HEK293T (cell line): ENCODE measurements at regions not wholly inside any gene's neighbourhood (a gene's known extent, or its start where the extent isn't known, plus 50 kb on each side); places are given as distances from the start of the nearest gene placed in this dataset.

Experiments used
- CTBP1 ChIP-seq: fragments of 450-650 bp; IDR thresholded peaks from 2 replicates; pipeline ENCODE4 v1.6.1; 2016; ENCODE audit warnings: borderline replicate concordance
- ELF4 ChIP-seq: fragments of 450-650 bp; IDR thresholded peaks from 2 replicates; pipeline ENCODE4 v1.6.1; 2017; ENCODE audit warnings: antibody characterized with exemption
- FOXA1 ChIP-seq: fragments of 450-650 bp; IDR thresholded peaks from 2 replicates; pipeline ENCODE4 v1.6.1; 2016; ENCODE audit warnings: mild to moderate bottlenecking
- NFRKB ChIP-seq: fragments of 450-650 bp; IDR thresholded peaks from 2 replicates; pipeline ENCODE4 v1.6.1; 2016; ENCODE audit warnings: mild to moderate bottlenecking, moderate library complexity
- SUZ12 ChIP-seq: fragments of 450-650 bp; IDR thresholded peaks from 2 replicates; pipeline ENCODE4 v1.6.1; 2016; ENCODE audit warnings: mild to moderate bottlenecking

DNA sequence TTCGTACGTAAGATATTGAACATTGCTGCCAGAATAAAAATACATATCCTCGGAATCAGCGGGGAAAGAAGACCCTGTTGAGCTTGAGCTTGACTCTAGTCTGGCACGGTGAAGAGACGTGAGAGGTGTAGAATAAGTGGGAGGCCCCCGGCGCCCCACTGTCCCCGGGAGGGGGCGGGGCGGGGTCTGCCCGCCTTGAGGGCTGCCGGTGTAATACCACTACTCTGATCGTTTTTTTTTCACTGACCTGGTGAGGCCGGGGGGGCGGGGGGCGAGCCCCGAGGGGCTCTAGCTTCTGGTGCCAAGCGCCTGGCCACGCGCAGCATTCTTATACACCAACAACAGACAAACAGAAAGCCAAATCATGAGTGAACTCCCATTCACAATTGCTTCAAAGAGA, 324.0 kb upstream of the REG3G start:
- TF ChIP-seq NFRKB = no peak
- TF ChIP-seq ELF4 = no peak
- TF ChIP-seq FOXA1 = no peak
- no peak for TF ChIP-seq SUZ12
- TF ChIP-seq CTBP1 = no peak
